AG10803 (cell line): ENCODE measurements at regions not wholly inside any gene's neighbourhood (a gene's known extent, or its start where the extent isn't known, plus 50 kb on each side); places are given as distances from the start of the nearest gene placed in this dataset.
"Not testable (repeated sequence)": the region's sequence is repeated elsewhere in the genome, so short reads cannot be mapped to it uniquely, and the experiment has no call there.

ENCODE experiments used
- DNase-seq: peaks from one replicate; pipeline ENCODE4 v3.0.0; 2010; ENCODE audit warnings: low read depth
- H3K4me3 ChIP-seq: 2 replicates; pipeline ENCODE4 v1.5.1; 2011; ENCODE audit warnings: mild to moderate bottlenecking, low read length, control low read depth
- CTCF ChIP-seq: conservative IDR thresholded peaks from 2 replicates; pipeline ENCODE4 v1.5.1; 2011; ENCODE audit warnings: mild to moderate bottlenecking, low read length, control low read depth, inconsistent platforms

DNA sequence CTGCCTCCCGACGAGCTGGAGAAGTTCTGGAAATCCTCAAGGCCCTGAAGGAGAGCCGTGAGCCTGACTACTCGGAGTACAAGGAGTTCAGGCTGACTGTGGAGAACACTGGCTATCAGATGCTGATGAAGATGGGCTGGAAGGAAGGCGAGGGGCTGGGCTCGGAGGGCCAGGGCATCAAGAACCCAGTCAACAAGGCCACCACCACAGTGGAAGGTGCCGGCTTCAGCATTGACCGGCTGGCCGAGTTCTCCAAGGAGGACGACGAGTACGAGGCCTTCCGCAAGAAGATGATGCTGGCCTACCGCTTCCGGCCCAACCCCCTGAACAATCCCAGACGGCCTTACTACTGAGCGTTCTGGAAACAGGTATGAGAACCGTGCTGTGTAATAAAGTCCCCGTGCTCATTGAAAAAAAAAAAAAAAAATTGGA is 366.1 kb upstream of the ATXN7L3B start:
- TF ChIP-seq CTCF: no peak
- no peak overlapping the region for H3K4me3 ChIP-seq
- DNase-seq: no peak

GRCh38 chr12:74174961-74175360 is 362.7 kb upstream of the ATXN7L3B start:
- not testable (repeated sequence) for H3K4me3 ChIP-seq, DNase-seq

DNA sequence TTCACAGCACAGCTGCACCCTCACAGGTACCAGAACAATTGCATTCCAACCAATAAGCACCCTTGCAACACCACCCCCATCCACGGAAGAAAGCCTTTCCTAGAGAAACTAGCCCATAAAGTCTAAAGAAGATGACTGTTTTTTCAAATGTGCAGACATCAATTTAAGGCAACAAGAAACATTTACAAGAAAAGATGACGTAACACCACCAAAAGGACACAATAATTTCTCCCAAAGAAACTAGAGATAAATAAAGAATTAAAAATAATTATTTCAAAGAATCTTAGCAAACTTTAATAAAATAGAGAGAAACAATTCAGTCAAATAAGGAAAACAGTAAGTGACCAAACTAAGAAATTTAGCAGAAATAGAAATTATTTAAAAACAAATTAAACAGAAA is 352.3 kb upstream of the ATXN7L3B start:
- no peak for DNase-seq
- no peak overlapping the region for H3K4me3 ChIP-seq
- no peak for TF ChIP-seq CTCF

GRCh38 chr12:74193191-74193590 is 344.4 kb upstream of the ATXN7L3B start:
- no peak overlapping the region for H3K4me3 ChIP-seq
- DNase-seq: no peak
- no peak for TF ChIP-seq CTCF

DNA sequence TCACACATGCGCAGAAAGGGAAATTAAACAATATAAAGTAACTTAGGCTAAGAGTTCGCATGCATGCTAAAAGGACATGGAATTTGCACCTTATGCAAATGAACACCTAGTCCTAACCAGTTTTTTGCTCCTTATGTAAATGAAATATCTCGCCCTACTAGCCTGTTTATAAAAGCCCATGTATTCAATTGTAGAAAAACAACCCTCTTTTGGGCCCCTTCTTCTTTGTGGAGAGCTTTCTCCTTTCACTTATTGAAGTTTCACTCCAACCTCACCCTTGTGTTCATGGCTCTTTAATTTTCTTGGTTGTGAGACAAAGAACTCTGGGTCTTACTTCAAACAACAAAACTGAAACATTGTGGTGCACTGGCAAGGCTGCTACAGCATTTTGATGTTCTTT is 333.4 kb upstream of the ATXN7L3B start:
- DNase-seq: no peak
- no peak overlapping the region for H3K4me3 ChIP-seq
- no peak for TF ChIP-seq CTCF

DNA sequence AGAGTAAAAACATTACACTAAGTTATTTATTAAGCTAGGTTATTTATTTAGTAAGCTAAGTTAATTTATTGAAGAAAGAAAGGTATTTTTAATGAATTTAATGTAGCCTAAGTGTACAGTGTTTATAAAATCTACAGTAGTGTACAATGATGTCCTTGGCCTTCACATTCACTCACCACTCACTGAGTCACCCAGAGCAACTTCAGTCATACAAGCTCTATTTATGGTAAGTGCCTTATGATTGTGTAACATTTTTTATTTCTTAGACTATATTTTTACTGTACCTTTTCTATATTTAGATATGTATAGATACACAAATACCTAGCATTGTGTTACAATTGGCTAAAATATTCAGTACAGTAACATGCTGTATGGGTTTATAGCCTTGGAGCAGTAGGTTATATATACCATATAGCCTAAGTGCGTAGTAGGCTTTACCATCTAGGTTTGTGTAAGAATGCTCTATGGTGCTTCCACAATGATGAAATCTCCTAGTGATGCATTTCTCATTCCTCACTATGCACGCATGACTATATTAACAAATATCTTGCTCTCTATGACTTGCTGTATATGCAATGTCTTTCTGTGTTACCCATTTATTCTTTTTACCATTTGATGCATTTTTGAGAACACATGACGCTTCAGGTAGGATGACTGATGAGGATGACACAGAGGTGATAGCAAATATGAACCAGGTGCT is 309.6 kb upstream of the ATXN7L3B start:
- no peak for TF ChIP-seq CTCF
- DNase-seq: no peak
- H3K4me3 ChIP-seq: no peak overlapping the region

- TF ChIP-seq CTCF: no peak
- H3K4me3 ChIP-seq: no peak overlapping the region
- DNase-seq: no peak
Observed at GRCh38 chr12:74229671-74230070, 308.0 kb upstream of the ATXN7L3B start.
